Gastrocnemius medialis (tissue), 4 donors: ENCODE measurements at regions not wholly inside any gene's neighbourhood (a gene's known extent, or its start where the extent isn't known, plus 50 kb on each side); places are given as distances from the start of the nearest gene placed in this dataset.

ENCODE experiments used
- CTCF ChIP-seq, 5 experiments: fragments of 450-650 bp in 3 of 5; fragments of 200-600 bp in 2 of 5; sonication (generic) in 2 of 5; IDR thresholded peaks in 4 of 5; conservative IDR thresholded peaks in 1 of 5; 1 replicate in 4 of 5; 2 replicates in 1 of 5; pipeline ENCODE4 v1.5.1; 2016 to 2019; ENCODE audit warnings: antibody characterized with exemption in 5 of 5, mild to moderate bottlenecking in 3 of 5, moderate library complexity in 3 of 5
- POLR2A ChIP-seq, 2 donors: fragments of 450-650 bp; IDR thresholded peaks; one replicate each; pipeline ENCODE4 v1.6.1; 2017; ENCODE audit warnings: antibody characterized with exemption in 2 of 2, mild to moderate bottlenecking in 2 of 2, moderate library complexity in 2 of 2

- TF ChIP-seq POLR2A (IDR thresholded peaks at IDR 0.05) (no peak), CTCF (IDR thresholded peaks at IDR 0.05 in 4 of 5, conservative IDR thresholded peaks at IDR 0.05 in 1 of 5) (no peak)
These were observed 720.7 kb upstream of the FAM174A start for GRCh38 chr5:99814321-99815063.
